Stimulated activated CD8-positive, alpha-beta memory T cell treated with anti-CD3 and anti-CD28 coated beads, Interleukin-4, amount 100 ng/mL, for 24 hours (primary cell): ENCODE measurements at regions not wholly inside any gene's neighbourhood (a gene's known extent, or its start where the extent isn't known, plus 50 kb on each side); places are given as distances from the start of the nearest gene placed in this dataset.

Experiments used
- DNase-seq: peaks from one replicate; pipeline ENCODE4 v3.0.0-alpha.2; 2020; ENCODE audit warnings: low read depth

DNA sequence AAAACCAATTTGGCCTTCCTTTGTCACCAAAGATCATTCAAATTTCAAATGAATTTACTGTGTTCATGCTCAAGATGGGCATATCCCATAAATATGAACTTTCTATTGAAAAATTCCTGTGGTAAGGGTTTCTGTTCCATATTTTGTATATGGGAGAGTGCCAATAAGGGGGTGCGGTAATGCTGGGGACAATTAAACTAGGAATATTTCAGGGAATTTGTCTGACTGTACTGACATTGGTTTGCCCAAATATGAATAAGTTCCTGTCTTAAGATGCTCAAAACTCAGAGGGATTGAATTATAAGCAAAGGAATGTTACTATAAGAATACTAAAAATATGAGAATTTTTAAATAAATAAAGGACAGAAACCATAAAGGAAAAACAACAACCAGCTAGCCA, 553.0 kb upstream of the MARCKS start:
- DNase-seq, result no peak

DNA sequence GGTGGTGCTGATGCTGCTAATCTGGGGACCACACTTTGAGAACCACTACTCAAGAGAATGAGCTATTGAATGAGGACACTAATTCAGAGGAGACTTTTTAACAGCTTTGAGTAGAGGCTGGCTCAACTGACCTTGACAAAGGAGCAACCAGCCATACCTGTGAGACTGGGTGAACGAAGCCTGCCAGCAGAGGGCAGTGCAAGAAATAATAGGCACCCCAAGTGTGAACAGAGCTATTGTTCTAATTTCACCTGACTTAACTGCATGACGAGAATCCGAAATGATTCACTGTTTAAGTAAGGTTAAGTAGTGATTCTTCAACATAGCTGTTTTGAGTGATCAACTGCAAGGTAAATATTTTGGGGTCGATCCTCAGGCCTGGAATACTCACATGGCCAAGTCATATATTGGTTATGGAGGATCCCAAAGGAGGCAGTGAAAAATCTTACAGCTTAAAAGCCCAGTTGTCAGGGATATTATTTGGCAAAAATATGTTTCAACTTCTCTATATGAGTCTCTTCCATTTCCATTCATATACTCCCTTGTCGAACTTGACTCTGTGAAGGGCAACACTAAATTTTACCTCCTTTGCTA, 550.5 kb upstream of the MARCKS start:
- DNase-seq, result peak; percentile 16

DNA sequence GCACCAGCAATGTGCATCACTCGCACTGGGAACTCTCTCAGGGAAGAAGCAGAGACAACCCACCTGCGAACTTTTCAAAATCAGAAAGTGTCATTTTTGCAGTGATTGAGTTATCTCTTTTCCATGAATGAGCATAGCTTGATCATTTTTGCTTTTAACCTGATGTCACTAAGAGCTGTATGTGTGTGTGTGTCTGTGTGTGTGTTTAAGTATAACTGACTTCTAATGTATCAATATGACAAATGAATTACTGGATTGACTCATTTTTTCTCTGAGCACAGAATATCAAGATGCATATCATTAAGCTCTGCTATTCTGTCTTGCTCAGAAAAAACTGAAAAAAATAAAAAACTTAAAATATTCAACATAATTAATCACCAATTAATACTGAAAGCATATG, 548.9 kb upstream of the MARCKS start:
- DNase-seq, result no peak

DNA sequence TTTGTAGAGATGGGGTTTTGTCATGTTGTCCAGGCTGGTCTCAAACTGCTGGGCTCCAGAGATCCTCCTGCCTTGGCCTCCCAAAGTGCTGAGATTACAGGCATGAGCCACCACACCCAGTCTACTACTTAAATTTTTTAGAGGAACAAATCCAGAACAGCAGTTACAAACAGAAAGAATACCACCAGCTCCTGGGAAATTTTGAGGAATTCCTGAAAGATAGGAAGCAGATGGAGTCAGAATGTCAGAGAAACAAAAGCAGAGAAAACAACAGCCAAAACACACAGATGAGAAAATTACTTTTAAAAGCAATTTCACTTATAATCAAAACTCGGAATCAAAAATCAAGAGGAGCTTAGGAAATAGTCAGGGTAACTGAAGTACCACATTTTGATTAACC, 543.3 kb upstream of the MARCKS start:
- no peak for DNase-seq

DNA sequence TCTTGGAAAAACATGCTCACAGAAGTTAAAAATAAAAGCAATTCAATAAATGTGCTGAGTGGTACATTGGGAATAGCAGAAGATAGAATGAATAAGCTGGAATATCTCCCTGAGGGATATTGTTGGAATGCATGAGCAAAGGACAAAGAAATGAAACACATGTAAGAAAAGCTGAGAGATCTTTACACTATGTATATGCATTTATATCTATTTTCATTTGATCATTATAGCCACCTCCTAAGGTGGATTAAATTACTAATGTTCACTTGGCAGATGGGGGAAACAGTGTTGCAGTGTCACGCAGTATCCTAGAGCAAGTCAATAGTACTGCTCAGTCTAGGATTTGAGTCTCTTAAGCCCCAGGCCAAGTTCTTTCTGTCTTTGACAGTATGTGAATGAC, 542.0 kb upstream of the MARCKS start:
- DNase-seq, result no peak

DNA sequence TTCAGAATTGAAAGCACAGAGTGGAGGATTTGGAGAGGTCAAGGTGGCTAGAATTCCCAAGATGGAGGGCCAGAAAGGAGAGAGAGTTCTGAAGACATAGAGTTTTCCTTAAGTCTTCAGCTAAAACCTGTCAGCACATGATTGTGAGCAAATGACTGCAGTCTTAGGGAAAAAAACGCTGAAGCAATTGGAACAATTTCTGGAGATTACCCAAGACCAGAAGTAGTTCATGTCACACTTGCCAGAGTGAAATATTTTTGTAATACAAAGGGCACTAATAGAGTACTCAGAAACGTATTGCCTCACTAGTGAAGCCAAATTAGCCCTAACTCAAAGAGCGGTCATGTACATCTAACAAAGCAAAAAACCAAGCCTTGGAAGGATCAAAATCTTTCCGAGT, 541.3 kb upstream of the MARCKS start:
- DNase-seq, result no peak

DNA sequence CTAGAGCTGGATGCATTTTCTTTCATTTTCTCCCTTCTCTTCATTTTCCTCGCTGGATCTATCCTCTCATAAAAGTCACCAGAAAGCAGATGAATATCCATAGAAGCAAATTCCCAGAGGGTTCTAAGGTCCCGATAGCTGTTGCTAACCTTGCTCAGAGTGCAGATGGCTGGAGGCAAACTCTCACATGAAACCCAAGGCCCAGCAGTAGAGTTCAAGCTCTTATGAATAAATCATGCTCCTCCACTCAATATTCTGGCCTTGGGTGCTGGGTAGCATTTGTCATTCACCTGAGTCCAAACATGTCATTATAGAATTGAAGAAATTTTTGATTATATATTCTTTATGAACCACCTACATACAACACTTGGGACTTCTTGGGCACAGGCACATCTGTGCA, 539.7 kb upstream of the MARCKS start:
- no peak for DNase-seq

DNA sequence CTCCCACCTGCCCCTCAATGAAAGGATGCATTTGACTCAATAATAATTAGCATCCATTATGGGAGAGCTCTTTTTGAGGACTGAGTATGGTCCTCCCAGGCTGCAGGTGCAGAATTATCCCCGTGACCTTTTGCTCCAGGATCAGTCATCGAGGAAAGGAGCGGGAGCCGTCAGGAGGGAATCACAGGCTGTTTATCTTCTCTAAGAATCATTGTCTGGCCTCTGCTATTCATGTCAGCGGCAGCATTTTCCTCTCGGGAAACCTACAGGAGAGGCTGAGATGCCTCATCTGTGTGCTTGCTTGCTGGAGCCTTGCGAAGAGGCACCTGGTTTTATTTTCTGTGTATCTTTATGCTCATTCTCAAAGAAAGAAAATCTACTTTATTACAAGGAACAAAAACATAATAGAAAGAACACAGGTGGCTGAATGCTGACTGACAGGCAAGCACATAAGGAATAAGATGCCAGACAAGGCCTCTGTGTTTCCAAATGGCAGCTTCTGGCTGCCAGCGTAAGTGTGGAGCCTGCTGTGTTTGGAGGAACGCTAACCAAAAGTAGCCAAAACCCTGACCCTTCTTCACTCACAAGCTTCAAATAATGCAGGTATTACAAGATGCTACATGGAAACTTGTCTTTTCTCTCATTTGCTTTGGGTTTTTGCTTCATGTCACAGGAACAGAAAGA, 539.1 kb upstream of the MARCKS start:
- no peak for DNase-seq

DNA sequence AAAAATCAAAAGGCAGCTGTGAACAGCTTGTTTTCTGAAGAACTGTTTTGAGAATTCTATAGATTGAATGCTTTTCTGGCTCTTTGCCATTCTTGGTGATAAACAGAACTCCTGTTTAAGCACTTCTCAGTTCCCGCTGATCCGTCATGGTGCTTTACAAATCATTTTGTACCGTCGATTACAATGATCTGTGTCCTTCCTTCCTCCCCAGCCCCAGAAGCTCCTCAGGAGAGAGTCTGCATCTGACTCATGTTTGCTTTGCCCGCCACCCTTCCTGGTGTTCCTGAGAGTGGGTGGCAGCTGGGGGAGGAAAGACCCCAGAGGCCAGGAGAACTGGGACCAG, 538.6 kb upstream of the MARCKS start:
- no peak for DNase-seq

DNA sequence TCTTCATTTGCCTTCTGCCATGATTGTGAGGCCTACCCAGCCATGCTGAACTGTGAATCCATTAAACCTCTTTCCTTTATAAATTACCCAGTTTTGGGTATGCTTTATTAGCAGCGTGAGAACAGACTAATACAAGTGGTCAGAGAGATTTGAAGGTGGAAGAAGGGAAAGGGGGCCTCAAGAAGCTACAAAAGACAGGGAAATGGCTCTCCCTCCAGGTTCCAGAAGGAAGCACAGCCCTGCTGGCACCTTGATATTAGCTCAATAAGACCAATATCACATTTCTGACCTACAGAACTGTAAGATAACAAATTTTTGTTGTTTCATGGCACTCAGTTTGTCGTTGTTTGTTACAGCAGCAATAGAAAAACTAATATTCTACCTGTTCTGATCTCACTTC, 536.5 kb upstream of the MARCKS start:
- DNase-seq, result no peak

DNA sequence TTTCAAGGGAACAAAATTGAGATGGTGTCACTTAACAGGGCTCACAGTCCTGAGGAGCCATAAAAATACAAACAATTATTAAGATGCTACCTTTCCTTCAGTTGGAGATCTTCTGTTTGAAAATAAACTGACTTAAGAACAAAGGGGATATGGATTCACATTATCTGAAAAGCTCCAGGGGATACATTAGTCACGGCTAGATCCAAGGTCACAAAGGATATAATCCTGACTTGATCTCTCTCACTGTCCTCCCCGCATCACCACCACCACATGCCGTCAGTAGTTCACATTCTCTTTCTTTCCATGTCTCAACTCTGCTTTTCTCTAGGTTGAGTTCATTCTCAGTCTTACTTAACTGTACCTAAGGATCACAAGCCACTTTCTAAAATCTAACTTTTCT, 530.4 kb upstream of the MARCKS start:
- no peak for DNase-seq

DNA sequence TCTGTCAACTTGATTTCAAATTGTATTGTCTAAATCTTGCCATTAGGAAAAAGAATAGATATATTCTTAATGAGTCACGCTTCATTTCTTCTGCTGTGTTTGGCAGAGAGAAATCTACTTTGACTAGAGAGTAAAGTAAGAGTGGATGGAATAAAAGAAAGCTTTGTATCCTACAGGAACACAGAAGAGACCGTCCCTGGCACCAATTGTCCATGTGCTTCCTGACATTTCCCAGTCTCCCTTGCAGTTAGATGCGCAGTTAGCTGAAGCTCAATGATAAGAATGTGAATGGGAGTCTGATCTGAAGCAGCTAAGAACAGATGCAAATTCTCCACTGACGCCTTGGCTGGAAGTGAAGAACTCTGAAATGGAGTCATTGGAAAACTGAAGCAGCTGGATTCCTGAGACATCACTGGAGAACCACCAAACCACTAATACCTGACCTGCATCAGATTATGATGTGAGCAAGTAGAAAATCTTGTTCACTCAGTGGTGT, 528.2 kb upstream of the MARCKS start:
- DNase-seq, result no peak

DNA sequence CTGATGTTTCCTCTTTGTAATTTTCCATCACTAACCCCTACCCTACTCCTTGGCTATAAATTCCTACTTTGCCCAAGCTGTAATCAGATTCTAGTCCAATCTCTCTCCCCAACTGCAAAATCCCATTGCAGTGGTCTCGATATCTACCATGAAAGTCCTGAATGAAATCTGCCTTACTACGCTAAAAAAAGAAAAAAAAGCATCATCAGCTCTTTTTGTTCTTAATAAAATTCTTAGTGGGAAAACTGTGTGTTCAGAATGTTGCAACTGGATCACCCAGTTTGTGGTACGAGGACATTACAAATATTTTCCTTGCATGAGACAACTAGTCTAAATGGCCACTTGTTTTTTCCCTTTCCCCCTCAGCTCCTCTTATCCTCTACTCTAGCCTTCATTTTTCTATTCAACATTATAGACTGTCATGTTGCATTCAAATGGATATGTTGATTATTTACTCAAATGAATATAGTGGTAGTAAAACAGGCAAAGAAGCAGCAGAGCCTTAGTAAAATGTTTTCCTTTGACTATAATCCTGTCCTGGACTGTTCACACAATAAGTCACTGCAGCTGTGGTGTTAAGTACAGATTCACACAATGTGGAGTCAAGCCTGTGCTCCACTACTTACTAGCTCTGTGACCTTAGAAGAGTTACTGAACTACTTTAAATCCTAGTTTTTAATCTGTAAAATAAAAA, 527.1 kb upstream of the MARCKS start:
- no peak for DNase-seq

DNA sequence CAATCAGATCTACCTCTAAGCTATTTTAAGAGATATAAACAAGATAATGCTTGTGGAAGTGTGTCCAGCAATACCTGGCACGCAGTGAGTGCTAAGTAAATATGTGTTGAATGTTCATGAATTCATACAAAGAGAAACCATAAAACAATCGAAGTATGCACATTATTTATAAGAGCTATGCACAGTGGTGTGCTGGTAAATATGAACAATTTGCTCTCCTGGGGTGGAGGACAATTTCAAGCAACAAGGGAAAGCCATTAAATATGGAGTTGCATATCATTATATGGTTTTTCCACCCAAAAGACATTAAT, 526.6 kb upstream of the MARCKS start:
- DNase-seq, result no peak

DNA sequence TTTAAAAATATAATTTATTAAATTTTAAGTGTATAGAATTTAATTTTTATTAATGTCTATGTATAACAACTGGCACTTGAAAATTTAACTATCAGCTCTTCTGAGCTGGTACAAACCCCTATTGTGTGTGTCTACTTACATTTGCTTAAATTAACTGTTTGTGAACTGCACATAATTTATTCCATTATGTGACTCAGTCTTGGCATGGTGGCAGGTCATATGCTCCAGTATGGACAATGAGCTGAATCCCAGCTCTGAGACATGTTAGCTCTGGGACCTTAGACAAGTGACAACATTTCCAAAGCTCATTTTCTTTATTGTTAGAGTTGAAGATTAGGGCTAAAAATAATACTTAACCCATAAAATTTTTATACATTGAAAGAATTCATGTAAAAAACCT, 526.1 kb upstream of the MARCKS start:
- no peak for DNase-seq

DNA sequence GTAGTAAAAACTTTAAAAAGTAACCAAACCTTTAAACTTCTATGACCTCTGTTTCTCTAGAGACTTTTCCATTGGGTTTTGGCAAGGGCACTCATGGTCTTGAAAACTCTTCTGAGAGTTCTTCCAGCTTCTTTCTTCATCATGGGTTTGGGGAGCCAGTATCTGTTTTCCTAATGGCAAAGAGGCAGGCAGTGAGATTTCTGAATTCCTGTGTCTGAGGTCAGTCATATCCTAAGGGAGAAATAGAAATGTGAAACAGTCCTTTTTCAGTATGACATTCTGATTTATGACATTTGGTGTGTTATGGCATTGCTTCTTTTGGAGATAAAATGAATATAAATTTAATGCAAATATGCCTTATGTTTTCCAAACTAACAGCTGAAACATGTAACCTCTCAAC, 518.5 kb upstream of the MARCKS start:
- no peak for DNase-seq

DNA sequence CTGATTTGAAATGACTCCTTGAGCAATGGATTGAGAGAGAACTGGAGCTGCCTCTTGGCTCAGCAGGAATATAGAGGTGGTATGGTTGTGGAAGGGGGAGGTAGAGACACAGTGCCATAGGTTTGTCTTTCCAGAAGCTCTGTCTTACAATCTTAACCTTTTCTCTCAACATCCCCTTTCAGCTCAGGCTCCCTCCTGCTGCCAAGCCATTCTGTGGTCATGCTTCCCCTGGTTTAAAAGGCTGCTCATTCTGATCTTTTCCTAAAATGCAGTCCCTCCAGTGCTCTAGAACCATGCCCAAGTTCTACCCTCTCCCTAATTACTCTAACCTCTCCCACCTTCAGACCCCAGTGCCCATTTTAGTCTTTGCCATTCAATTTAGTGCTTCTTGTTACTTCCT, 517.9 kb upstream of the MARCKS start:
- DNase-seq, result no peak

DNA sequence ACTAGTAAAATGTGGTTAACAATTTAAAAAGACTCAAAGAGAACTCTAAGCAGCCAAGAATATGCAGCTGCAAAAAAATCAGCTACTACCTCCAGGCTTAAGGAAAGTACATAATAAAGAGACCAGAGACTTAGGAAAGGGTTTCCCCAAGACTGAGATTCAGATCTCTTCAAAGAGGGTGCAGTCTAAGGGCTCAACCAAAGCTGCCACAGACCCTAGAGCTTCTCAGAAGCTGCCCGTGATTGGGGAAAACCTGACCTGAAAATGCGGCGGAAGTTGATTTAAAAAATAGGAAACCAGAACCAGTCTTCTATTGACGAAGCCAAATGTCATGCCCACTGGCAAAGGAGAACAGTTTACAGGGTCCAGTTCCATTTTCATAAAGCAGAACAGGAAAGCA, 516.8 kb upstream of the MARCKS start:
- DNase-seq, result no peak

DNA sequence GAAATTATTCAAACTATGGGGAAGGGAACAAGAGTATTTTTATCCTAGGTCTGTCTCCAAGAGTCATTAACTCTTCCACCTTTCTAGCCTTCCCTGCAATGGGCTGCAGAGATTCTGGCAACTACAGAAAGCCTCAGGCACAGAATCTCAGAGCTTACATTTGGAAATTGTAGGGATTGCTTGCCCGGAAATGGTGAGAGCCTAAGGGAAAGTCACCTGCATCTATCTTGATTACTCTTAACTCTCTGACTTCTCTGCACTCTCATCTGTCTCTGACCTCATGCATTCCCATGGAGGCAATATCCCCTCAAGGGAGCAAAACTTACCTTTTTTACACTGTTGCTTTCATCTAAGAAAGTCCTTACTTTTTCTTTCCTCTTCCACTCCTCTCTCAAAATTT, 513.2 kb upstream of the MARCKS start:
- DNase-seq, result no peak

DNA sequence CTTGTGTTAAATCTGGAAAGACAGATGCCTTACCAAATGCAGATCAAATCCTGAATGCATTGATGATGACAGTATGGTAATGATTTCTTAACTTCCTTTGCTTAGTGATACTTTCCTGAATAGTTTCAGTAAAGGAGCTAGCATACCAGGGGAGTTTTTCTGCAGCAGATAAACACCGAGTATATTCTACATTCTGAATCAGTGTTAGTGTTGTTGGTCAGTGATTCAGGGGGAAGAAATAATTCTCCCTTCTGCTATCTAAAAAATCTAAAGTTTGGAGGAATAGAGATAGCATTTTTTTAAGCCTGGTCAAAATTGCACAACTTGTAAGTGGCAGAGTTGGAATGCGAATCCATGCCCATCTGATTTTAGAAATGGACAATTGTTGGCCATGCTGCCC, 512.2 kb upstream of the MARCKS start:
- no peak for DNase-seq

DNA sequence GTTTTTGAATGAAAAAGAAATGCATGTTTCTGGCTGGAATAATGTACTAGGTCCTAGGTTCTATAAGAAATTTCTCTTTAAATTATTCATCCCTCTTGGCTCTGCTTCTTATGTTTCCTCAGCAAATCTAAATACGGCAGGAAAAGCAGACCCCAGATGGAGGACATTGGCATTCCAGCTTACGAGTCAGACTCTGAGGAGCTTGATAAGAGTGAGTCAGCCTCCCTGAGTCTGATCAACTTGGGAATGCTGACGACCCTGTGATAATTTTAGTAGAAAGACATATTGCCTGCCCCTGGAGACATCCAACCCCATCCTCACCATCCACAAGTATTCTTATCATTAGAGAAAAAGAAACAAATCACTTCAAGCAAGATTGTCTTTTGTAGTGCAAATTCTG, 509.7 kb upstream of the MARCKS start:
- DNase-seq, result no peak

DNA sequence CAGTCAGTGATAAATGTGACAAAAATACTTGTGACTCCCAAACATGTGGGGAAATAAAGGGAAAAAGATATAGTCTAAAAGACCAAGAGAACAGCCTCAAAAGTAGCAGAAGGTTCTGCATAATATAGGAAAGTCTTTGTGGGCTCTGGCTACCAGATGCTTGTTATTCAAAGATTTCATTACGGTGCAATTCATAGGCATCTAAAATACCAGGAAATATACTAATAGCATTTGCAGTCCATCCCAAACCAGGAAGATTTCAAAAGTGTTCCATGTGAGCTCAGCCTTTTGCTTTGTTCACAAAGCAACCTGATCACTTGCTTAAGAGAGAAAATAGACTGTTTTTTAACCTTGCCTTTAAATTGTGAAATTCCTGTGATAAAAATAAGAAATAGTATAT, 506.7 kb upstream of the MARCKS start:
- no peak for DNase-seq

DNA sequence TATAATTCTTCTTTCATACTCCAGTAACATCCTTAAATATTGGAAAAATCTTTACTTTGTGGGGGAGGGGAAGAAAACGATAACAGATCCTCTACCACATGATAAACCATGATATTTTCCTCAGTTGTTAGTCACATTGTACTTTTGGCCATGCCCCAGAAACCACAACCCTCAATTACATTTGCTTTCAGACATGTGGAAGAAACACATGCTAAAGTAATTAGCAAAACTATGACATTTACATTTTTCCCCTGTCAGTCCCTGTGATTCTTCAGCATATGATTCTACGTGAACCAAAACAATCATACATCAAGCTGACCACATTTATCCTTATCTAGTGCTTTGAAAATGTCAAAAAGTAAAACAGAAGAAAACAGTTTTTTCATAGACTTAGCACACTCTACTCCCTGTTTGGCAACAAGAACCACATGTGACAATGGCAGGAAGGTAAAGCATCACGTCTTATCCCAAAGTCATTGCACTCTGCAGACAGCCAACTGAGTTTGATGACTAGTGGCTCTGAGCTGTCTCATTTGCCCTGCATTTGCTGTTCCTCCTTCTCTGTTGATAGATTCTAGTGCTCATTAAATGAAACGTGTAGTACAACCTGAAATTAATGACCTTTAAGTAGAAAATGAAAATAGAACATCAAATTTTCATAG, 505.8 kb upstream of the MARCKS start:
- no peak for DNase-seq
